ENCODE measurements at regions not wholly inside any gene's neighbourhood (a gene's known extent, or its start where the extent isn't known, plus 50 kb on each side); places are given as distances from the start of the nearest gene placed in this dataset.

GRCh38 chr13:68026077-68026476 is 795.9 kb upstream of the PCDH9 start:
- TF ChIP-seq CTCF (optimal IDR thresholded peaks at IDR 0.05 in 1 of 3, IDR thresholded peaks at IDR 0.05 in 1 of 3, conservative IDR thresholded peaks at IDR 0.05 in 1 of 3; ENCODE audit: extremely low read depth in 1 of 3, insufficient read depth in 2 of 3, low read length in 3 of 3) (no peak), EZH2 (IDR thresholded peaks at IDR 0.05; ENCODE audit: low read length) (no peak)

Measured in keratinocyte (primary cell).